Mesendoderm (in vitro differentiated cells): ENCODE measurements at regions not wholly inside any gene's neighbourhood (a gene's known extent, or its start where the extent isn't known, plus 50 kb on each side); places are given as distances from the start of the nearest gene placed in this dataset.
A peak's percentile ranks its signal among the peaks of the same experiment; 100 is the strongest.

Experiments used
- DNase-seq: peaks from one replicate; pipeline ENCODE4 v3.0.0; 2013
- H2AK5ac ChIP-seq: 2 replicates; pipeline ENCODE4 v1.6.1; 2013; ENCODE audit warnings: low read length, inconsistent platforms
- H2BK120ac ChIP-seq: 2 replicates; pipeline ENCODE4 v1.6.1; 2013; ENCODE audit warnings: low read depth, mild to moderate bottlenecking, low read length, moderate library complexity, mixed read lengths
- H2BK15ac ChIP-seq: replicated peaks from 2 replicates; pipeline ENCODE4 v1.6.1; 2013; ENCODE audit warnings: low read depth, mild to moderate bottlenecking, moderate library complexity
- H2BK5ac ChIP-seq: 2 replicates; pipeline ENCODE4 v1.6.1; 2013; ENCODE audit warnings: low read length, inconsistent platforms
- H3K18ac ChIP-seq: 2 replicates; pipeline ENCODE4 v1.6.1; 2013; ENCODE audit warnings: mild to moderate bottlenecking, low read length, mixed read lengths
- H3K23ac ChIP-seq: one replicate; pipeline ENCODE4 v1.6.1; 2013; ENCODE audit warnings: low read length
- H3K27ac ChIP-seq: 2 replicates; pipeline ENCODE4 v1.5.1; 2013; ENCODE audit warnings: low read depth, mild to moderate bottlenecking, inconsistent platforms, low read length, moderate library complexity
- H3K27me3 ChIP-seq: 2 replicates; pipeline ENCODE4 v1.6.1; 2013; ENCODE audit warnings: low read length, control low read depth, mild to moderate bottlenecking, inconsistent platforms; ENCODE audit not compliant: insufficient read depth, poor library complexity
- H3K36me3 ChIP-seq: 2 replicates; pipeline ENCODE4 v1.6.1; 2013; ENCODE audit warnings: low read length, inconsistent platforms; ENCODE audit not compliant: control insufficient read depth, insufficient read depth
- H3K4ac ChIP-seq: one replicate; pipeline ENCODE4 v1.6.1; 2013; ENCODE audit warnings: low read depth, mild to moderate bottlenecking, low read length, moderate library complexity
- H3K4me1 ChIP-seq: 2 replicates; pipeline ENCODE4 v1.6.1; 2013; ENCODE audit warnings: low read depth, low read length, inconsistent platforms; ENCODE audit not compliant: control insufficient read depth
- H3K4me2 ChIP-seq: 2 replicates; pipeline ENCODE4 v1.6.1; 2013; ENCODE audit warnings: low read length
- H3K4me3 ChIP-seq: 2 replicates; pipeline ENCODE4 v1.5.1; 2013; ENCODE audit warnings: mild to moderate bottlenecking, low read length
- H3K56ac ChIP-seq: one replicate; pipeline ENCODE4 v1.6.1; 2013; ENCODE audit warnings: low read length
- H3K79me1 ChIP-seq: 2 replicates; pipeline ENCODE4 v1.6.1; 2013; ENCODE audit warnings: low read length, inconsistent platforms
- H3K79me2 ChIP-seq: 2 replicates; pipeline ENCODE4 v1.6.1; 2013; ENCODE audit warnings: mild to moderate bottlenecking, low read length; ENCODE audit not compliant: control insufficient read depth, insufficient read depth
- H3K9ac ChIP-seq: 2 replicates; pipeline ENCODE4 v1.6.1; 2013; ENCODE audit warnings: low read length, inconsistent platforms
- H4K5ac ChIP-seq: one replicate; pipeline ENCODE4 v1.6.1; 2013; ENCODE audit warnings: low read length
- H4K8ac ChIP-seq: one replicate; pipeline ENCODE4 v1.6.1; 2013; ENCODE audit warnings: low read depth, mild to moderate bottlenecking, control low read depth, low read length, moderate library complexity
- WGBS: extraction: QIAGEN DNeasy Blood & Tissue Kit; methylation state at CpG from one replicate; pipeline ENCODE4 v1.1.7; 2013; ENCODE audit warnings: low lambda C conversion rate, missing lambda C conversion rate; ENCODE audit not compliant: insufficient coverage; ENCODE audit errors: extremely low coverage; 5-methylcytosine and 5-hydroxymethylcytosine counted together

DNA sequence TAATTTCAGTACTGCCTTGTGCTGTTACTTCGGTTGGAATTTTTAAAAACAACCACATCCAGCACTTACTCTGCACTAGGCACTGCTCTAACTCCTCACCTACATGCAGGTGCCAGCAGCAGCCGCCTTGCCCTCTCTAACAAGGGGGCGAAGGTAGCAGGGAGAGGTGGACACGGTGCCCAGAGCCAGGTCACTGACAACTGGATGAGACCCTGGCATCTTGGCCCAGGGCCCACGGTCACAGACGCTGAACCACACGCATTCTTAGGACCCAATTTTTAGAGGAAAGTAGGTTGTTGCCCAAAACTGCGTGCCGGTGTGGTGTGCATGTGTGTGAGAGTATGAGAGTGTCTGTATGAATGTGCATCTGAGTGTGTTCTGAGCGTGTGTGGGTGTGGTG, 63.4 kb upstream of the GATA2 start:
- Histone ChIP-seq H3K56ac (no peak overlapping the region), H2BK120ac (no peak overlapping the region), H3K18ac (no peak overlapping the region), H3K27me3 (no peaks in the 10 kb centered on the region), H3K4ac (no peak overlapping the region), H3K23ac (no peak overlapping the region), H3K36me3 (no peaks in the 10 kb centered on the region), H3K27ac (no peak overlapping the region), H4K5ac (no peak overlapping the region), H3K79me1 (no peaks in the 10 kb centered on the region), H4K8ac (no peak overlapping the region), H3K79me2 (no peaks in the 10 kb centered on the region), H3K4me3 (no peak overlapping the region), H3K4me1 (no peaks in the 10 kb centered on the region), H2BK15ac (no peak overlapping the region), H2AK5ac (no peak overlapping the region), H2BK5ac (no peak overlapping the region), H3K9ac (no peak overlapping the region), H3K4me2 (no peak overlapping the region)
- 100% methylated on average over 1 of the region's 10 CpGs for whole genome bisulfite sequencing
- DNase-seq: no peak

DNA sequence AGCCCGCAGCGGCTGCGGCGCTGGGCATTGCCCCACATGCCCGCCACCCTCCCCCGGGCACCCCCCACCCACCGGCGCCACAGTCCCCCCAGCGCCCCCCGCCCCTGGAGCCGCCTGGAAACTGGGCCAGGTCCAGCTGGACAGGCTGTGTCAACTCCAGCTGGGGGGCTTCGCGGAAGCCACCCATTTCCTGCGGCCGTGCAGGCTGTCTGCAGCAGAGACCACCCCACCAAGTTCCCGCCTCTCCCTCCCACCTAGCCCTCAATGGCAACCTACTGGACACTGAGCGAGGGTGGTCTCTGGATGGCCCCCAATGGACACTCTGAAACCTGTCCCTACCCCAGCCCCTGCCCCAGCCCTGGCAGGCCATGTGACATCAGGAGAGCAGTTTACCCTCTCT, 62.8 kb upstream of the GATA2 start:
- Histone ChIP-seq H4K5ac (no peak overlapping the region), H2BK5ac (no peak overlapping the region), H3K56ac (peak overlapping the region; percentile 75), H3K18ac (peak overlapping the region; percentile 33), H3K4me2 (no peak overlapping the region), H2BK120ac (no peak overlapping the region), H3K27me3 (no peaks in the 10 kb centered on the region), H3K79me2 (no peaks in the 10 kb centered on the region), H4K8ac (no peak overlapping the region), H2BK15ac (no peak overlapping the region), H3K79me1 (no peaks in the 10 kb centered on the region), H3K4me3 (no peak overlapping the region), H3K36me3 (no peaks in the 10 kb centered on the region), H2AK5ac (no peak overlapping the region), H3K4me1 (no peaks in the 10 kb centered on the region), H3K4ac (peak overlapping the region; percentile 63), H3K27ac (no peak overlapping the region), H3K23ac (no peak overlapping the region), H3K9ac (no peak overlapping the region)
- no CpG with 5 or more reads among the region's 17 CpGs for WGBS
- no peak for DNase-seq

DNA sequence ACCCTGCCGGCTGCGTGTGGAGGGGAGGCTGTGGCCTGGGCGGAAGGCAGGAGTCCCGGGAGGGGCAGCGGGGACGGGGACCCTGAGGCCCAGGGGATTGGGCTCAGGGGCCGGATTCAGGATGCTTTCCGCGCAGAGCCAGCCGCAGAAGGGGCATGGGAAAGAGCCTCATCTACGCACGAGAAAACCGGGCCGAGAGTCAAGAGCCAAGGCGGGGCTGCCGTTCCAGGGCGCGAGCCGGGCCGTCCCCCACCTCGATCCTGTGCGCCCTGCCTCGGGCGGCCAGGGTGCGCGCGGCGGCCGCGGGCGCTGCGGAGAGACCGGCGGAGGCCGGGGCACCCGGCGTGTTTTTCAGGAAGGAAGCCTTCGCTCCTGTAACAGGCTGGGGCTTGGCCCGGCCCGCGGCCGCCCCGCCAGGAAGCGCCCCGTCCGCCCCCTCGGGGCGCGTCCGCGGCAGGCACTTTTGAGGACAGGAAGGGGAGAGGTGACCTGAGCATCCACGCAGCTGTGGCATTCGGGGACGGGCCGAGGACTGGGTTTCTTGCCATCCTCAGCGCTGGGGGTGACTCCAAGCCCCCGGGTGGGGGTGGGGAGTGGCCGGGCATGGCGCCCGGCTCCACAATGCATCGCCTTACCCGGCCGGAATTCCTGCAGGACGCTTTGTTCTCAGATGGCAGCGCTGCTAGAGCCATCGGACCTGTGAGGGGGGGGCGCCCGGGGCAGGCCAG, 62.3 kb upstream of the GATA2 start:
- no peak for DNase-seq
- H2BK5ac ChIP-seq: no peak overlapping the region
- H2BK120ac ChIP-seq: no peak overlapping the region
- no peaks in the 10 kb centered on the region for H3K27me3 ChIP-seq
- H3K4ac ChIP-seq: peak overlapping the region; percentile 63
- no peaks in the 10 kb centered on the region for H3K79me1 ChIP-seq
- H3K4me1 ChIP-seq: no peaks in the 10 kb centered on the region
- peak overlapping the region; percentile 33 for H3K18ac ChIP-seq
- peak overlapping the region; percentile 64 for H3K9ac ChIP-seq
- H4K8ac ChIP-seq: no peak overlapping the region
- no peak overlapping the region for H3K4me3 ChIP-seq
- no peak overlapping the region for H2BK15ac ChIP-seq
- peak overlapping the region; percentile 75 for H3K56ac ChIP-seq
- no peak overlapping the region for H2AK5ac ChIP-seq
- H3K27ac ChIP-seq: no peak overlapping the region
- no peaks in the 10 kb centered on the region for H3K79me2 ChIP-seq
- no peaks in the 10 kb centered on the region for H3K36me3 ChIP-seq
- no peak overlapping the region for H3K23ac ChIP-seq
- H3K4me2 ChIP-seq: peak overlapping the region; percentile 57
- WGBS: no CpG with 5 or more reads among the region's 68 CpGs
- H4K5ac ChIP-seq: no peak overlapping the region

DNA sequence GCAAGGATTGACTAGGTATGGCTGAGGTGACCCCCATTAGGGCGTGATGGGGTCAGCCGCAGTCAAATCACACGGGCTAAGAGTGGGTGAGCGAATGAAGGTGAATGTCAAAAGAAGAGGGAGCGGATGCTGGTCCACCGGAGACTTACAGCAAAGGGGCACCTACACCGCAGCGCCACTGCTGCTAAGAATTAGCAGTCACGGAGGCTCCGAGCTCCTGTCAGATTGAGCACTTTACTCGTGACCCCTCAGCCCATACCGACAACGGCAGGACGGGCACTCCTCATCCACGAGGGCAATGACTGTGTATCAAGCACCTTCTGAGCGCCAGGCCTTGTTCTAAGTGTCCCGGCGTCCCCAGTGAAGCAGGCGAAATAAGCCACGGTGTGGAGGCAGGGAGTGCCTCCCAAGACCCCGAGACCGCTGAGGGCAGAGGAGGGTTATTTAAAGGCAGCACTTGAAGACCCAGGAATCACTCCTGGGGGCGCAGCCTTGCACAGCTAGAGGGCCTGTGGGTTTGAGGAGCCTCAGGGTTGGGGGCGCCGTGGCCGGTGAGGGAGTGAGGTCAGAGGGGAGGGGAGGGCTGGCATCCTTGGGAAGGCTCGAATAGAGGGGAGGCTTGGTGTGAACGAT, 61.6 kb upstream of the GATA2 start:
- H3K4me1 ChIP-seq: no peaks in the 10 kb centered on the region

DNA sequence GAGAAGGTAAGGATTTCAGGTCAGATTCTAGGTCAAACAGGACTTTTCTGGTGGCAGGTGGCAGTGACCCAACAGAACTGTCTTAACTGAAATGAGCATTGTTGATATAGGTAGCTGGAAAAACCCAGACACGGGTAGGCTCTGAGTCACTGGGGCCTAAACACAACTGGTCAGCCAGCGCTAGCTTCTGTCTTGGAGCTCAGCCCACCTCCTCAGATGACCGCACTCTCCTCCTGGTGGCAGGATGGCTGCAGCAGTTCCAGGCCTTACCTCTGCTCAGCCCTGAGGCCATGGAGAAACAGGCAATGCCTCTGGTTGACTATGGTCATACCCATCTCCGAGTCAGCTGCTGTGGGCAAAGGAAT, 61.1 kb upstream of the GATA2 start:
- no peak overlapping the region for H3K56ac ChIP-seq
- peak; percentile 51 for DNase-seq
- no CpG with 5 or more reads among the region's 4 CpGs for WGBS
- no peak overlapping the region for H3K9ac ChIP-seq
- H3K79me2 ChIP-seq: no peaks in the 10 kb centered on the region
- H2BK15ac ChIP-seq: no peak overlapping the region
- H2BK5ac ChIP-seq: no peak overlapping the region
- no peak overlapping the region for H3K27ac ChIP-seq
- no peak overlapping the region for H2BK120ac ChIP-seq
- no peak overlapping the region for H4K8ac ChIP-seq
- no peaks in the 10 kb centered on the region for H3K36me3 ChIP-seq
- no peaks in the 10 kb centered on the region for H3K27me3 ChIP-seq
- no peak overlapping the region for H3K4ac ChIP-seq
- H4K5ac ChIP-seq: no peak overlapping the region
- H3K4me1 ChIP-seq: peaks cover 3% of the 10 kb centered on the region
- H2AK5ac ChIP-seq: no peak overlapping the region
- H3K23ac ChIP-seq: no peak overlapping the region
- no peaks in the 10 kb centered on the region for H3K79me1 ChIP-seq
- H3K4me2 ChIP-seq: no peak overlapping the region
- no peak overlapping the region for H3K18ac ChIP-seq
- H3K4me3 ChIP-seq: no peak overlapping the region

More for the DNA sequence above, 61.6 kb upstream of the GATA2 start:
- Histone ChIP-seq H4K5ac (no peak overlapping the region), H3K27me3 (no peaks in the 10 kb centered on the region), H3K56ac (peak overlapping the region; percentile 75), H4K8ac (no peak overlapping the region), H3K36me3 (no peaks in the 10 kb centered on the region), H3K9ac (peak overlapping the region; percentile 64), H2AK5ac (no peak overlapping the region), H3K4me2 (peak overlapping the region; percentile 57), H2BK120ac (no peak overlapping the region), H2BK15ac (no peak overlapping the region), H3K79me2 (no peaks in the 10 kb centered on the region), H2BK5ac (no peak overlapping the region), H3K4ac (no peak overlapping the region), H3K23ac (no peak overlapping the region), H3K18ac (peak overlapping the region; percentile 33), H3K27ac (no peak overlapping the region), H3K4me3 (no peak overlapping the region), H3K79me1 (no peaks in the 10 kb centered on the region)
- no peak for DNase-seq
- WGBS: no CpG with 5 or more reads among the region's 28 CpGs
